ENCODE measurements at regions not wholly inside any gene's neighbourhood (a gene's known extent, or its start where the extent isn't known, plus 50 kb on each side); places are given as distances from the start of the nearest gene placed in this dataset.

- Histone ChIP-seq H3K27me3 (ENCODE audit: control insufficient read depth in 5 of 5, insufficient read depth in 4 of 5, low read length in 5 of 5) (no peaks in the 10 kb centered on the region), H3K4me1 (ENCODE audit: control insufficient read depth in 5 of 5, insufficient read depth in 5 of 5, low read length in 5 of 5) (peaks cover 0 to 6% (median 4%) of the 10 kb centered on the region in 5 donors), H3K36me3 (ENCODE audit: control insufficient read depth in 5 of 5, insufficient read depth in 5 of 5, low read length in 5 of 5) (no peaks in the 10 kb centered on the region), H3K9ac (ENCODE audit: low read length in 5 of 5) (no peak overlapping the region), H3K27ac (ENCODE audit: low read depth, low read length) (no peak overlapping the region), H3K4me3 (ENCODE audit: low read depth in 1 of 5, low read length in 5 of 5) (no peak overlapping the region), H3K9me3 (ENCODE audit: control insufficient read depth in 5 of 5, low read length in 5 of 5) (no peaks in the 10 kb centered on the region)
Observed at GRCh38 chr12:93146970-93147369, 217.9 kb upstream of the EEA1 start.

GRCh38 chr12:93148412-93148811 lies 219.3 kb upstream of the EEA1 start:
- Histone ChIP-seq H3K9ac (ENCODE audit: low read length in 5 of 5) (no peak overlapping the region), H3K27me3 (ENCODE audit: control insufficient read depth in 5 of 5, insufficient read depth in 4 of 5, low read length in 5 of 5) (no peaks in the 10 kb centered on the region), H3K36me3 (ENCODE audit: control insufficient read depth in 5 of 5, insufficient read depth in 5 of 5, low read length in 5 of 5) (no peaks in the 10 kb centered on the region), H3K9me3 (ENCODE audit: control insufficient read depth in 5 of 5, low read length in 5 of 5) (no peaks in the 10 kb centered on the region), H3K4me3 (ENCODE audit: low read depth in 1 of 5, low read length in 5 of 5) (no peak overlapping the region), H3K4me1 (ENCODE audit: control insufficient read depth in 5 of 5, insufficient read depth in 5 of 5, low read length in 5 of 5) (peaks cover 0 to 6% (median 4%) of the 10 kb centered on the region in 5 donors), H3K27ac (ENCODE audit: low read depth, low read length) (no peak overlapping the region)

GRCh38 chr12:93149229-93149628 lies 220.1 kb upstream of the EEA1 start:
- Histone ChIP-seq H3K4me1 (ENCODE audit: control insufficient read depth in 5 of 5, insufficient read depth in 5 of 5, low read length in 5 of 5) (peaks cover 0 to 6% (median 4%) of the 10 kb centered on the region in 5 donors), H3K9me3 (ENCODE audit: control insufficient read depth in 5 of 5, low read length in 5 of 5) (no peaks in the 10 kb centered on the region), H3K27me3 (ENCODE audit: control insufficient read depth in 5 of 5, insufficient read depth in 4 of 5, low read length in 5 of 5) (no peaks in the 10 kb centered on the region), H3K4me3 (ENCODE audit: low read depth in 1 of 5, low read length in 5 of 5) (no peak overlapping the region), H3K9ac (ENCODE audit: low read length in 5 of 5) (no peak overlapping the region), H3K36me3 (ENCODE audit: control insufficient read depth in 5 of 5, insufficient read depth in 5 of 5, low read length in 5 of 5) (no peaks in the 10 kb centered on the region), H3K27ac (ENCODE audit: low read depth, low read length) (no peak overlapping the region)

- H3K27ac ChIP-seq (ENCODE audit: low read depth, low read length): no peak overlapping the region
Observed at GRCh38 chr12:93151079-93151762, 222.1 kb upstream of the EEA1 start.

GRCh38 chr12:93152617-93153016 lies 223.5 kb upstream of the EEA1 start:
- H3K27me3 ChIP-seq (ENCODE audit: control insufficient read depth in 5 of 5, insufficient read depth in 4 of 5, low read length in 5 of 5): no peaks in the 10 kb centered on the region
- no peak overlapping the region for H3K4me3 ChIP-seq (ENCODE audit: low read depth in 1 of 5, low read length in 5 of 5)
- H3K9me3 ChIP-seq (ENCODE audit: control insufficient read depth in 5 of 5, low read length in 5 of 5): no peaks in the 10 kb centered on the region
- H3K9ac ChIP-seq (ENCODE audit: low read length in 5 of 5): no peak overlapping the region
- peaks cover 0 to 6% (median 4%) of the 10 kb centered on the region in 5 donors for H3K4me1 ChIP-seq (ENCODE audit: control insufficient read depth in 5 of 5, insufficient read depth in 5 of 5, low read length in 5 of 5)
- no peaks in the 10 kb centered on the region for H3K36me3 ChIP-seq (ENCODE audit: control insufficient read depth in 5 of 5, insufficient read depth in 5 of 5, low read length in 5 of 5)
- H3K27ac ChIP-seq (ENCODE audit: low read depth, low read length): no peak overlapping the region

More at GRCh38 chr12:93151079-93151762, 222.1 kb upstream of the EEA1 start:
- Histone ChIP-seq H3K9me3 (ENCODE audit: control insufficient read depth in 5 of 5, low read length in 5 of 5) (no peaks in the 10 kb centered on the region), H3K4me1 (ENCODE audit: control insufficient read depth in 5 of 5, insufficient read depth in 5 of 5, low read length in 5 of 5) (peaks cover 0 to 6% (median 4%) of the 10 kb centered on the region in 5 donors), H3K36me3 (ENCODE audit: control insufficient read depth in 5 of 5, insufficient read depth in 5 of 5, low read length in 5 of 5) (no peaks in the 10 kb centered on the region), H3K4me3 (ENCODE audit: low read depth in 1 of 5, low read length in 5 of 5) (no peak overlapping the region), H3K27me3 (ENCODE audit: control insufficient read depth in 5 of 5, insufficient read depth in 4 of 5, low read length in 5 of 5) (no peaks in the 10 kb centered on the region), H3K9ac (ENCODE audit: low read length in 5 of 5) (no peak overlapping the region)

- H3K4me1 ChIP-seq (ENCODE audit: control insufficient read depth in 5 of 5, insufficient read depth in 5 of 5, low read length in 5 of 5): peaks cover 0 to 6% (median 4%) of the 10 kb centered on the region in 5 donors
- no peaks in the 10 kb centered on the region for H3K36me3 ChIP-seq (ENCODE audit: control insufficient read depth in 5 of 5, insufficient read depth in 5 of 5, low read length in 5 of 5)
- H3K4me3 ChIP-seq (ENCODE audit: low read depth in 1 of 5, low read length in 5 of 5): no peak overlapping the region
- no peaks in the 10 kb centered on the region for H3K27me3 ChIP-seq (ENCODE audit: control insufficient read depth in 5 of 5, insufficient read depth in 4 of 5, low read length in 5 of 5)
- H3K9ac ChIP-seq (ENCODE audit: low read length in 5 of 5): no peak overlapping the region
- peaks cover 0 to 1% (median 0%) of the 10 kb centered on the region in 5 donors for H3K9me3 ChIP-seq (ENCODE audit: control insufficient read depth in 5 of 5, low read length in 5 of 5)
- H3K27ac ChIP-seq (ENCODE audit: low read depth, low read length): no peak overlapping the region
Observed at GRCh38 chr12:93153321-93153720, 224.2 kb upstream of the EEA1 start.

- no peaks in the 10 kb centered on the region for H3K27me3 ChIP-seq (ENCODE audit: control insufficient read depth in 5 of 5, insufficient read depth in 4 of 5, low read length in 5 of 5)
- H3K36me3 ChIP-seq (ENCODE audit: control insufficient read depth in 5 of 5, insufficient read depth in 5 of 5, low read length in 5 of 5): no peaks in the 10 kb centered on the region
- no peak overlapping the region for H3K4me3 ChIP-seq (ENCODE audit: low read depth in 1 of 5, low read length in 5 of 5)
- no peak overlapping the region for H3K27ac ChIP-seq (ENCODE audit: low read depth, low read length)
- peaks cover 0 to 6% (median 2%) of the 10 kb centered on the region in 5 donors for H3K9me3 ChIP-seq (ENCODE audit: control insufficient read depth in 5 of 5, low read length in 5 of 5)
- H3K9ac ChIP-seq (ENCODE audit: low read length in 5 of 5): no peak overlapping the region
- H3K4me1 ChIP-seq (ENCODE audit: control insufficient read depth in 5 of 5, insufficient read depth in 5 of 5, low read length in 5 of 5): peaks cover 0 to 6% (median 4%) of the 10 kb centered on the region in 5 donors
Observed at GRCh38 chr12:93154096-93154728, 223.5 kb upstream of the NUDT4 start.

- Histone ChIP-seq H3K9me3 (ENCODE audit: control insufficient read depth in 5 of 5, low read length in 5 of 5) (peaks cover 0 to 6% (median 2%) of the 10 kb centered on the region in 5 donors), H3K9ac (ENCODE audit: low read length in 5 of 5) (no peak overlapping the region), H3K4me3 (ENCODE audit: low read depth in 1 of 5, low read length in 5 of 5) (no peak overlapping the region), H3K27me3 (ENCODE audit: control insufficient read depth in 5 of 5, insufficient read depth in 4 of 5, low read length in 5 of 5) (no peaks in the 10 kb centered on the region), H3K4me1 (ENCODE audit: control insufficient read depth in 5 of 5, insufficient read depth in 5 of 5, low read length in 5 of 5) (peaks cover 0 to 6% (median 4%) of the 10 kb centered on the region in 5 donors), H3K27ac (ENCODE audit: low read depth, low read length) (no peak overlapping the region), H3K36me3 (ENCODE audit: control insufficient read depth in 5 of 5, insufficient read depth in 5 of 5, low read length in 5 of 5) (no peaks in the 10 kb centered on the region)
Observed at GRCh38 chr12:93154753-93155480, 222.8 kb upstream of the NUDT4 start.

- H3K27me3 ChIP-seq (ENCODE audit: control insufficient read depth in 5 of 5, insufficient read depth in 4 of 5, low read length in 5 of 5): no peaks in the 10 kb centered on the region
- no peak overlapping the region for H3K9ac ChIP-seq (ENCODE audit: low read length in 5 of 5)
- H3K27ac ChIP-seq (ENCODE audit: low read depth, low read length): no peak overlapping the region
- peaks cover 0 to 6% (median 2%) of the 10 kb centered on the region in 5 donors for H3K9me3 ChIP-seq (ENCODE audit: control insufficient read depth in 5 of 5, low read length in 5 of 5)
- H3K4me1 ChIP-seq (ENCODE audit: control insufficient read depth in 5 of 5, insufficient read depth in 5 of 5, low read length in 5 of 5): peaks cover 0 to 5% (median 3%) of the 10 kb centered on the region in 5 donors
- H3K4me3 ChIP-seq (ENCODE audit: low read depth in 1 of 5, low read length in 5 of 5): no peak overlapping the region
- H3K36me3 ChIP-seq (ENCODE audit: control insufficient read depth in 5 of 5, insufficient read depth in 5 of 5, low read length in 5 of 5): no peaks in the 10 kb centered on the region
Observed at GRCh38 chr12:93156086-93156716, 221.5 kb upstream of the NUDT4 start.
